Stimulated activated CD4-positive, alpha-beta T cell treated with anti-CD3 and anti-CD28 coated beads, Interleukin-1b, Interleukin-23, amount 100 ng/mL, for 4 hours (primary cell): ENCODE measurements at regions not wholly inside any gene's neighbourhood (a gene's known extent, or its start where the extent isn't known, plus 50 kb on each side); places are given as distances from the start of the nearest gene placed in this dataset.
"Not testable (repeated sequence)": the region's sequence is repeated elsewhere in the genome, so short reads cannot be mapped to it uniquely, and the experiment has no call there.

Source experiments
- DNase-seq, 2 donors: peaks; one replicate each; pipeline ENCODE4 v3.0.0-alpha.2; 2020; ENCODE audit warnings: low read depth in 2 of 2

- DNase-seq: no peak
Measured at GRCh38 chr14:34300882-34301734, 160.9 kb downstream of the SPTSSA start.

- no peak for DNase-seq
Measured at GRCh38 chr14:34300330-34300729, 161.7 kb downstream of the SPTSSA start.

- no peak for DNase-seq
Measured at GRCh38 chr14:34299360-34299759, 162.7 kb downstream of the SPTSSA start.

GRCh38 chr14:34297786-34298520 lies 164.1 kb downstream of the SPTSSA start:
- no peak for DNase-seq

GRCh38 chr14:34283590-34283989 lies 178.4 kb downstream of the SPTSSA start:
- no peak for DNase-seq

GRCh38 chr14:34277191-34277590 lies 184.8 kb downstream of the SPTSSA start:
- DNase-seq: no peak

GRCh38 chr14:34275530-34275929 lies 186.5 kb downstream of the SPTSSA start:
- DNase-seq: no peak

GRCh38 chr14:34275078-34275477 lies 187.0 kb downstream of the SPTSSA start:
- no peak for DNase-seq

GRCh38 chr14:34273716-34274115 lies 188.3 kb downstream of the SPTSSA start:
- not testable (repeated sequence) for DNase-seq

GRCh38 chr14:34270361-34270760 lies 191.7 kb downstream of the SPTSSA start:
- no peak for DNase-seq

- no peak for DNase-seq
Measured at GRCh38 chr14:34266344-34266743, 195.7 kb downstream of the SPTSSA start.

GRCh38 chr14:34262127-34262910 lies 199.7 kb downstream of the SPTSSA start:
- no peak for DNase-seq

- no peak for DNase-seq
Measured at GRCh38 chr14:34259996-34260395, 202.0 kb downstream of the SPTSSA start.

GRCh38 chr14:34258318-34258717 lies 203.7 kb downstream of the SPTSSA start:
- DNase-seq: no peak

GRCh38 chr14:34257505-34257904 lies 204.5 kb downstream of the SPTSSA start:
- DNase-seq: no peak

- no peak for DNase-seq
Measured at GRCh38 chr14:34256223-34256622, 205.8 kb downstream of the SPTSSA start.

GRCh38 chr14:34254571-34254970 lies 207.5 kb downstream of the SPTSSA start:
- no peak for DNase-seq

GRCh38 chr14:34254031-34254430 lies 208.0 kb downstream of the SPTSSA start:
- no peak for DNase-seq

GRCh38 chr14:34252227-34252626 lies 209.8 kb downstream of the SPTSSA start:
- no peak for DNase-seq

GRCh38 chr14:34251662-34252061 lies 210.4 kb downstream of the SPTSSA start:
- no peak for DNase-seq

- no peak for DNase-seq
Measured at GRCh38 chr14:34250959-34251358, 211.1 kb downstream of the SPTSSA start.

- DNase-seq: no peak
Measured at GRCh38 chr14:34247605-34248004, 214.4 kb downstream of the SPTSSA start.
